Progenitor cell of endocrine pancreas (in vitro differentiated cells): ENCODE measurements at regions not wholly inside any gene's neighbourhood (a gene's known extent, or its start where the extent isn't known, plus 50 kb on each side); places are given as distances from the start of the nearest gene placed in this dataset.

Source experiments
- DNase-seq: peaks from one replicate; pipeline ENCODE4 v3.0.0; 2021; ENCODE audit warnings: low spot score; ENCODE audit not compliant: unreplicated experiment
- H3K27ac Mint-ChIP-seq: 2 replicates; pipeline ENCODE4 v1.8.0; 2021; ENCODE audit warnings: mild to moderate bottlenecking, moderate library complexity, mixed read lengths
- H3K27me3 Mint-ChIP-seq: 2 replicates; pipeline ENCODE4 v1.8.0; 2021; ENCODE audit warnings: mixed read lengths
- H3K36me3 Mint-ChIP-seq: 2 replicates; pipeline ENCODE4 v1.8.0; 2022; ENCODE audit warnings: mixed read lengths; ENCODE audit not compliant: insufficient read depth
- H3K4me1 Mint-ChIP-seq: 2 replicates; pipeline ENCODE4 v1.8.0; 2021; ENCODE audit warnings: low read depth, mixed read lengths
- H3K4me3 Mint-ChIP-seq: 2 replicates; pipeline ENCODE4 v1.8.0; 2021; ENCODE audit warnings: low read depth, mild to moderate bottlenecking, moderate library complexity, mixed read lengths
- H3K9me3 Mint-ChIP-seq: 2 replicates; pipeline ENCODE4 v1.8.0; 2021; ENCODE audit warnings: low read depth, mixed read lengths
- TF ChIP-seq, protein P1 (sequence below): fragments of 200-600 bp; sonication (generic); IDR thresholded peaks from one replicate; pipeline ENCODE4 v1.5.0; 2021; ENCODE audit warnings: antibody characterized with exemption, mild to moderate bottlenecking; ENCODE audit not compliant: unreplicated experiment

DNA sequence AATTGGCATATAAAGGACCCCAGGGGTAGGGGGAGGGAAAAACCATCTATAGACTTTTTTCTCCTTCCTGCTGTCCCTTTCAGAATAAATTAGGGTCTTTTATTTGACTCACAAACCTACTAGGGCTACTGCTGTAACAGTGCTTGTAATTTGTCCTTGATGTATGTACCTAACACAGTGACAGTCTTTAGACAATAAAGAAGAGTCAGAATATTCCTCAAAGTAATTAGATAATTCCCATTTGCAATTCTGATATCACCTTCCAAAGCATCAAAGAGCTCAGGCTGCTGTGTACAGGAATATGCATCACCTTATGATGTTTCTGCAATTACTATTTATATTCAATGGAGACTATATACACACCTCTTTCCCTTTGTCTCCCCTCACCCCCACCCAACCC lies 161.7 kb downstream of the MREG start:
- H3K4me3 Mint-ChIP-seq = no peak overlapping the region
- H3K4me1 Mint-ChIP-seq = peaks cover 4% of the 10 kb centered on the region
- TF ChIP-seq, protein P1, sequence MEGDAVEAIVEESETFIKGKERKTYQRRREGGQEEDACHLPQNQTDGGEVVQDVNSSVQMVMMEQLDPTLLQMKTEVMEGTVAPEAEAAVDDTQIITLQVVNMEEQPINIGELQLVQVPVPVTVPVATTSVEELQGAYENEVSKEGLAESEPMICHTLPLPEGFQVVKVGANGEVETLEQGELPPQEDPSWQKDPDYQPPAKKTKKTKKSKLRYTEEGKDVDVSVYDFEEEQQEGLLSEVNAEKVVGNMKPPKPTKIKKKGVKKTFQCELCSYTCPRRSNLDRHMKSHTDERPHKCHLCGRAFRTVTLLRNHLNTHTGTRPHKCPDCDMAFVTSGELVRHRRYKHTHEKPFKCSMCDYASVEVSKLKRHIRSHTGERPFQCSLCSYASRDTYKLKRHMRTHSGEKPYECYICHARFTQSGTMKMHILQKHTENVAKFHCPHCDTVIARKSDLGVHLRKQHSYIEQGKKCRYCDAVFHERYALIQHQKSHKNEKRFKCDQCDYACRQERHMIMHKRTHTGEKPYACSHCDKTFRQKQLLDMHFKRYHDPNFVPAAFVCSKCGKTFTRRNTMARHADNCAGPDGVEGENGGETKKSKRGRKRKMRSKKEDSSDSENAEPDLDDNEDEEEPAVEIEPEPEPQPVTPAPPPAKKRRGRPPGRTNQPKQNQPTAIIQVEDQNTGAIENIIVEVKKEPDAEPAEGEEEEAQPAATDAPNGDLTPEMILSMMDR = no peak

DNA sequence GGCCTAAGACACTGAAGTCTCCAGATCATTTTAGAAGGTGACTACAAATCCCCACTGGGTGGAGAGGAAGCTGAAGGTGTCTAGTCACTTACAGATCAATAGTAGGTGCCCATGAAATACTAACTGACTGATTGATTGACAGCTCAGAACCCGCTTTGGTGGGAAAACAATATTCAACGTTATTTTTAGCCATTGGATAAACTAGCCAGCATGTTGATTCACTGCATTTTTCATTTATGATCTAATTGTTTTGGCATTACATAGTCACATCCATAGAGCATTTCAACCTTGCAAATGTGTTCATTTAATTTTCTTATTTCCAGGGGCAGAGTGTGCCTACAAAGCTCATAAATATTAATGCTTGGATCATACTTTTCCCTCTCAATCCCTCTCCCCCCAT lies 162.3 kb downstream of the MREG start:
- H3K27me3 Mint-ChIP-seq = no peaks in the 10 kb centered on the region
- DNase-seq = no peak
- peaks cover 6% of the 10 kb centered on the region for H3K4me1 Mint-ChIP-seq
- no peak overlapping the region for H3K4me3 Mint-ChIP-seq
- H3K36me3 Mint-ChIP-seq = no peaks in the 10 kb centered on the region
- TF ChIP-seq, protein P1 = no peak
- H3K27ac Mint-ChIP-seq = no peak overlapping the region
- H3K9me3 Mint-ChIP-seq = peaks cover 10% of the 10 kb centered on the region

More for the DNA sequence above, 161.7 kb downstream of the MREG start:
- Mint-ChIP-seq H3K9me3 (peaks cover 10% of the 10 kb centered on the region), H3K36me3 (no peaks in the 10 kb centered on the region), H3K27me3 (no peaks in the 10 kb centered on the region), H3K27ac (no peak overlapping the region)
- no peak for DNase-seq

DNA sequence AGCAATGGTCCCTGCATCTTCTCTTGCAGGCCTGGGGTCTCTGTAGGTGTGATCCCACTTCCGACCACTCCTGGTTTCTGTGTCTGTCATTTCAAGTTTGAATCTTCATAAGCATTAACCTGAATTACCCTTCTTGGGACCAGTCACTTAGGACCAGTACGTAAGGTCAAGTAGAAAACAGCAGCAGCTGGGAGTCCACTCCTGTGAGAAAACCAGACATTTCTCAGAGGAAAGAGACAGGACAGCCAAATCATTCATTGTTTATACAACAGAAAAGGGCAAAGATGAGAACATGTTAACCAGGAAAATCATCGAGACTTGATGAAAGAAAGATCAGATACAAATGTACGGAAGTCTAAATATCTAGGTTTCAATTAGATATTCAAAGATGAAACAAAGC lies 163.0 kb downstream of the MREG start:
- H3K27me3 Mint-ChIP-seq = no peaks in the 10 kb centered on the region
- TF ChIP-seq, protein P1 = no peak
- H3K4me1 Mint-ChIP-seq = peaks cover 8% of the 10 kb centered on the region
- H3K4me3 Mint-ChIP-seq = no peak overlapping the region
- H3K9me3 Mint-ChIP-seq = peaks cover 10% of the 10 kb centered on the region
- H3K36me3 Mint-ChIP-seq = no peaks in the 10 kb centered on the region
- no peak overlapping the region for H3K27ac Mint-ChIP-seq
- no peak for DNase-seq

DNA sequence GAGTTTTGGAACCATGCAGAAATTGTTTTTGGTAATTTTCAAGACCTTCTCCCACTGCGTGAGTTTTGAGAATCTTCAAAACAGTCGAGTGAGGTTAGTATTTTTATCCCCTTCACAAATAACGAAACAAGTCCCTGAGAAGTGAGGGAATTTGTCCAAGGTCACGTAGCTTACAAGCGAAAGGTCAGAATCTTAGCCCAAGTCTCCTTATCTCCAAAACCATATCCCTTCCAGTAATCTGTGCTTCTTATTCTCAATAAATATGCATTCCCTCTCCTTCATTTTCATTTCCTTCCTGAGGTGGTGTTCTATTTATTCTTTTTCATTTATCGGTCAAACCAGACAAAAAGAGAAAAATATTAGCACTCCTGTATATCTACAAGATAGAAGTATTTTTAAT lies 163.6 kb downstream of the MREG start:
- Mint-ChIP-seq H3K27ac (no peak overlapping the region), H3K4me1 (peaks cover 8% of the 10 kb centered on the region), H3K4me3 (no peak overlapping the region), H3K36me3 (no peaks in the 10 kb centered on the region), H3K27me3 (no peaks in the 10 kb centered on the region), H3K9me3 (peaks cover 10% of the 10 kb centered on the region)
- no peak for DNase-seq
- TF ChIP-seq, protein P1 = no peak

DNA sequence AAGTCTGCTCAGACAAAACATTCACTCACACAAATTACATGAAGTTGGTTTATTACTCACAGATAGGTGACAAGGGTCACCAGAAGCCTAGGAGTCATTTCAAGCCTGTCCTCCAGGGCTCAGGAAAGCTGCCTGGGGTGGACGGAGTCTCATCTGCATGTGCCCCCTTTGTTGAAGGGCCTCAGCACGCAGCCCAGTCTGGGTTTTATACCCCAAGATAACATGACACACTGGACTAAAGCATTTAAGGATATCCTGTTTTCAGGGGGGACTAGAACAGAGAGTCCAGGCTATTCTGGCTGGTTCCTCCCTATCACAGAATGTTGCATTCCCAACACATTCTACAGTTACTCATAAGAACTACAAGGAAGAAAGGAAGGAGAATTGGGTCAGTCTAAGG lies 164.7 kb downstream of the MREG start:
- Mint-ChIP-seq H3K9me3 (peaks cover 6% of the 10 kb centered on the region), H3K27me3 (no peaks in the 10 kb centered on the region), H3K4me1 (peaks cover 8% of the 10 kb centered on the region), H3K4me3 (no peak overlapping the region), H3K36me3 (no peaks in the 10 kb centered on the region), H3K27ac (no peak overlapping the region)
- TF ChIP-seq, protein P1 = no peak
- DNase-seq = no peak
